ENCODE measurements at regions not wholly inside any gene's neighbourhood (a gene's known extent, or its start where the extent isn't known, plus 50 kb on each side); places are given as distances from the start of the nearest gene placed in this dataset.

GRCh38 chr14:42335918-42336317 is 729.2 kb downstream of the LRFN5 start:
- ChIA-PET CTCF (interaction anchor here (0.6 kb wide), 1 partner anchor 51 kb away, joined by 3 read pairs; no protein-coding TSS in a partner anchor), POLR2A (no interaction called here)
- no peak for TF ChIP-seq ZFP3 (tag by site-specific recombination; IDR thresholded peaks at IDR 0.05; ENCODE audit: low read depth)
- TF ChIP-seq SETDB1 (IDR thresholded peaks at IDR 0.05; ENCODE audit: insufficient read length, low read length): no peak
- TF ChIP-seq BCL11A (tag by site-specific recombination; IDR thresholded peaks at IDR 0.05; ENCODE audit: low read depth): no peak
- TF ChIP-seq GLI2 (tag by site-specific recombination; IDR thresholded peaks at IDR 0.05; ENCODE audit: borderline replicate concordance, low read depth): no peak
- no peak for TF ChIP-seq MEIS1 (CRISPR knock-in tag; IDR thresholded peaks at IDR 0.05; ENCODE audit: borderline replicate concordance)
- no peak for TF ChIP-seq ZNF544 (tag by site-specific recombination; IDR thresholded peaks at IDR 0.05)
- TF ChIP-seq KLF7 (tag by site-specific recombination; IDR thresholded peaks at IDR 0.05; ENCODE audit: borderline replicate concordance): no peak

GRCh38 chr14:42334931-42335330 is 728.3 kb downstream of the LRFN5 start:
- CTCF ChIA-PET: no interaction called here
- Histone ChIP-seq H3K4me3 (ENCODE audit: low read depth, low read length) (no peak overlapping the region), H3K27ac (ENCODE audit: extremely low read depth, low read depth, low read length) (no peak overlapping the region), H3K4me1 (ENCODE audit: control insufficient read depth, insufficient read depth, low read length) (no peaks in the 10 kb centered on the region), H3K9me3 (ENCODE audit: control insufficient read depth, insufficient read depth, low read depth, low read length) (no peaks in the 10 kb centered on the region), H3K36me3 (ENCODE audit: control insufficient read depth in 2 of 2, insufficient read depth in 1 of 2, low read length in 2 of 2) (no peaks in the 10 kb centered on the region)
- POLR2A ChIA-PET: no interaction called here
- TF ChIP-seq ZNF16 (tag by site-specific recombination; IDR thresholded peaks at IDR 0.05; ENCODE audit: low read depth) (no peak), ZNF48 (tag by site-specific recombination; IDR thresholded peaks at IDR 0.05) (no peak), ZNF140 (tag by site-specific recombination; IDR thresholded peaks at IDR 0.05) (no peak), ZNF266 (tag by site-specific recombination; IDR thresholded peaks at IDR 0.05; ENCODE audit: low read depth) (no peak), ZNF148 (tag by site-specific recombination; IDR thresholded peaks at IDR 0.05; ENCODE audit: borderline replicate concordance) (no peak), ZNF324 (tag by site-specific recombination; IDR thresholded peaks at IDR 0.05) (no peak), BCL11A (tag by site-specific recombination; IDR thresholded peaks at IDR 0.05; ENCODE audit: low read depth) (no peak), SETDB1 (IDR thresholded peaks at IDR 0.05; ENCODE audit: insufficient read length, low read length) (no peak), ZBTB44 (tag by site-specific recombination; IDR thresholded peaks at IDR 0.05) (no peak), GLI2 (tag by site-specific recombination; IDR thresholded peaks at IDR 0.05; ENCODE audit: borderline replicate concordance, low read depth) (no peak), KLF16 (tag by site-specific recombination; IDR thresholded peaks at IDR 0.05) (no peak), ZNF624 (tag by site-specific recombination; IDR thresholded peaks at IDR 0.05) (no peak), ZNF138 (tag by site-specific recombination; IDR thresholded peaks at IDR 0.05; ENCODE audit: borderline replicate concordance) (no peak), ZNF335 (tag by site-specific recombination; conservative IDR thresholded peaks at IDR 0.05) (no peak), ZBTB1 (tag by site-specific recombination; IDR thresholded peaks at IDR 0.05) (no peak), ZNF202 (tag by site-specific recombination; IDR thresholded peaks at IDR 0.05; ENCODE audit: borderline replicate concordance) (no peak), TCF7L2 (IDR thresholded peaks at IDR 0.05; ENCODE audit: borderline replicate concordance, low read depth, low read length) (no peak), ZNF302 (tag by site-specific recombination; IDR thresholded peaks at IDR 0.05; ENCODE audit: low read depth) (no peak)

More at GRCh38 chr14:42335918-42336317, 729.2 kb downstream of the LRFN5 start:
- H3K36me3 ChIP-seq (ENCODE audit: control insufficient read depth in 2 of 2, insufficient read depth in 1 of 2, low read length in 2 of 2): no peaks in the 10 kb centered on the region
- H3K4me1 ChIP-seq (ENCODE audit: control insufficient read depth, insufficient read depth, low read length): no peaks in the 10 kb centered on the region
- no peak overlapping the region for H3K27ac ChIP-seq (ENCODE audit: extremely low read depth, low read depth, low read length)
- no peak overlapping the region for H3K4me3 ChIP-seq (ENCODE audit: low read depth, low read length)
- no peaks in the 10 kb centered on the region for H3K9me3 ChIP-seq (ENCODE audit: control insufficient read depth, insufficient read depth, low read depth, low read length)

Measured in HEK293 (cell line).